ENCODE measurements at regions not wholly inside any gene's neighbourhood (a gene's known extent, or its start where the extent isn't known, plus 50 kb on each side); places are given as distances from the start of the nearest gene placed in this dataset.
"Not testable (repeated sequence)": the region's sequence is repeated elsewhere in the genome, so short reads cannot be mapped to it uniquely, and the experiment has no call there.

DNA sequence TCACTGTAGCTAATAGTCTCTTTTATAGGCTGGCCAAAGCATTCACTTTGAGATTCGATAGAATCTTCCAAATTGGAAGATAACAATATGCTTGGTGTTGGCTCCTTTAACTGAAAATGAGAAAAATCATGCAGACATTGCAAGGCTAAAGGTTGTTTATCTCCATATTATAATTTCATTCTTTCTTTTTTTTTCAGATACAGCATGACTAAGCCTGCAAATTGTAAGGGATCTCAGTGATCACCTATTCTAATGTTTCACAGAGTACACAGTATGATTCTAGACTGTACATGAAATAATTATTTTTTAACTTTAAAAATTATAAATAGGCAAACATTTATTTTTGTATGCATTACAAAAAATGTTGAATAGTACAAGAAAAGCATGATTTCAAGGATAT, 451.7 kb upstream of the DDI1 start:
- no peak for DNase-seq (ENCODE audit: low read depth)

DNA sequence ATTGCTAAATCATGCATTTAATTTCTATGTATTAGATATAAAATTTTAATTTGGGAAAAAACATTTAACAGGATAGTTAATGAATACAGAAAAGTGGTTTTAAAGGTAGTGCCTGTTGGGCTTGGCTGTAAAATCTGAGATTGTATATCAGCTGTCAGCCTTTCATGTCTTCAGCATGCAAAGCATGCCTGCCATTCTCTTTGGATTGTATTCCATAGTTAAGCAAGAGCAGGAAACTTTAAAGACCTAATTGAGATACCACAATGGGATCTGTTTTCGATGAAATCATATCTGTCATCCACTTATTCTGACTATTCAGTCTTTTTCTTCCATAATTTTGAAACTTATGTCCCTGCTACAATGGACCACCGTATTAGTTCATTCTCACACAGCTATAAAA, 451.0 kb upstream of the DDI1 start:
- no peak for DNase-seq (ENCODE audit: low read depth)

DNA sequence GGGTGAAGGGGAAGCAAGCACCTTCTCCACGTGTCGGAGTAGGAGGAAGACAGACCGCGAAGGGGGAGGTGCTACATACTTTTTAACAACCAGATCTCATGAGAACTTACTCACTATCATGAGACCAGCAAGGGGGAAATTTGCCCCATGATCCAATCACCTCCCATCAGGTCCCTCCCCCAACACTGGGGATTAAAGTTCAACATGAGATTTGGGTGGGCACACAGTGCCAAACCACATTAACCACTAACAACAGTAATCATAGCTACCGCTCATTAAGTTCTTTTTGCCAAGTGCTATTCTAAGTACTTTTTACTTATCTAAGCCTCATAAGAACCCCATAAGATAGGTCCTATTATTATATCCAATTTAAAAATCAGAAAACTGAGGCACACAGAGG, 450.5 kb upstream of the DDI1 start:
- no peak for DNase-seq (ENCODE audit: low read depth)

DNA sequence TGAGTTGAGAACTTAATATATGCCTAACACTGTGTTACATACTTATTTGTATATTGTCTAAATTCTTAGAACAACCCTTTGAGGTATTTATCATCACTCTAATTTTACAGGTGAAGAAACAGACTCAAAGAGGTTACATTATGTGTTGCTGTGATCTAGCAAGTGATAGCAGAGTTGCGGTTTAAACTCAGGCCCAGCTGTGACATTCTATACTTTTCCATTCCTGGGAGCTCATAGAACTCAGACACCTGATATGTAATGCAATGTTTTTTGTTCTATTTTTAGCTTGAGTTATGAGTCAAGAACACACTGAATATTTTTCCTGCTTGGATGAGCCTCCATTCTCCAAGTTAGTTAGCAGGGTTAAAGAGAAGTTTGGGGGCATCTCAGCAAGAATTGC, 449.7 kb upstream of the DDI1 start:
- DNase-seq (ENCODE audit: low read depth) = peak; percentile 32

DNA sequence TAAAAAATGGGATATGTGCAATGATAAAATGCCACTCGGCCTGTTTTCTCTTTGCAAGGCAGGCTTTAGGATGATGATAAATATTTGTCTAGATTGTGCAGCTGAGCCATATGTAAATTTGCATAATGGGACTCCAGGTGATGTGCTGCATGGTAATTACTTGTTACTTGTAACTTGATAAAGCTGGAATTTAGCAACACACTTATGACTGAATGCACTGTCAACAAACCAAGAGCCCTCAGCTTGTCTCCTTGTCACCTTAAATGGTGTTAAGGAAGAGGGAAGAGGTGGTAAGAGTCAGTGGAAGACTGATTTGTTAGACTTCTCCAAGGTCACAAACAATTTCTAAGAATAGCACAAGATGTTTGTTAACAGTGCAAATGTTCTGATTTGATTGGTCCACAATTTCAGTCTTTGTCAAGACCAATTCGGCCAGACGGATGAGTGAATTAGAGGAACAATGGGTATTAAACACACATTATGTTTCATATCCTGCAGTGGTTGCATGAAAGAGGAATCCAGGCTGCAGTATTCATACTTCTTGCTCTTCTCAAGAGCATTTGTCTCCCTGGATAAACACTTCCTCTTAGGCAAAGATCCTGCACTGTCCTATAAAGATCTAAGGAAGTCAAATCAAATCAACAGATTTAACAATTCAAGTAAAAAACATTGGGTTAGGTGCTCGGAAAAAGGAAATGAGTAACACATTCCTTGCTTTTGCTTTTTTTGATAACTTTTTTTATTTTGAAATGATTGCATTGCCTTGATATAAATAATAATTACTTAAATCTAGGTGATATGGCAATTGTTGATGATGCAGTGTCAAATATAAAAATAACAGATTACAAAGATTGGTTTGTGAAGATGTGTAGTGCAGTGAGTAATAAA, 448.3 kb upstream of the DDI1 start:
- peak; percentile 59 for DNase-seq (ENCODE audit: low read depth)

DNA sequence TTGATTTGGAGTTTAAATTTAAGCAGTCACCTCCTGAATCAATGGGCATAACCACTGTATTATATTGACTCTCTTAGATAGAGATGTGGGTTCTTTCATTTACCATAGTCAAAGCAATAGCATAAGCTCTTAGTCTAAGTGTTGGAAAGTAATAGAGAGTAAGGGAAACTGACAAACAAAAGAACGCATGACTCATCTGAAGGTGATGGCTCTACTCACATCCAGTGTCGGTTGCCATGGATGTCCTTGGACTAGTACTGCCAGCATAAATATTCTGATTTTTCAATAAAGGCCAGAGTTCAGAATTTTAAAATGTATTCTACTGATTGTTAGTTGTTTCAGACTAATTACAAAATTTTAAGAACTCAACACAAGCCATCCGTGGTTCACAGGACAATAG, 444.9 kb upstream of the DDI1 start:
- no peak for DNase-seq (ENCODE audit: low read depth)

DNA sequence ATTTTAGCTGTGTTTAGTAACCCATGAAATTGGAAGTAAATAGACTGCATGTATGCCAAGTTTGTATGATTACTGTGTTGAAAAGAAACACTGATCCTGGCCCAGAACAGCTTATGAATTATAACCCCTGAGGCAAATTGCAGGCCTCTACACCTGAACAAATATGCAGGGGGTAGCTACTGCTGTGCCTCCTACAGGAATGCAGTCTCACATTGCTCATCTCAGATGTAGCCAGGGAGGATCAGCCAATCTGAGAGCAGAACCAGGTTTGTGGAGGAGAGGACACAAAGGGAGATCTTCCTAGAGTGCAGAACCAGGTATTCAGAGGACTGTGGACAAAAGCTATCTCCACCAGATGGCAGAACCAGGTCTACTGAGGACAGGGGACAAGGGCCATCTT, 442.2 kb upstream of the DDI1 start:
- DNase-seq (ENCODE audit: low read depth) = no peak

DNA sequence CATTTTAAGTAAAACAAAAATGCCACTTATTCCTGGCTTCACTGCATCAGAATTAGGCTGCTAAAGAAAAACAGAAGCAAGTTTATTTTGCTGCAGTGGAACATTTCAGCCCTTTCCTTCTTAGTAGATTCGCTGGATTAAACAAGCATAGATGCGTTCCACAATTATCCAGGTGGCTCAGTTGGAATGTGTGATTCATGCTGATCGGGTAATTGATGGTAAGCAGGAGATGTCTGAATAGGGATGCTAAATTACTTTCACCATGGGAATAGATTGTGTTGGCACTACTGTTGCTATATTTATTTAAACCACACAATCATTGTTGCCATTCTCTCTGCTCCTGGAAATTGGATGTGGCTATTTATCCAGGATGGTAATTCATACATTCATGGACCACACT, 440.1 kb upstream of the DDI1 start:
- DNase-seq (ENCODE audit: low read depth) = no peak

DNA sequence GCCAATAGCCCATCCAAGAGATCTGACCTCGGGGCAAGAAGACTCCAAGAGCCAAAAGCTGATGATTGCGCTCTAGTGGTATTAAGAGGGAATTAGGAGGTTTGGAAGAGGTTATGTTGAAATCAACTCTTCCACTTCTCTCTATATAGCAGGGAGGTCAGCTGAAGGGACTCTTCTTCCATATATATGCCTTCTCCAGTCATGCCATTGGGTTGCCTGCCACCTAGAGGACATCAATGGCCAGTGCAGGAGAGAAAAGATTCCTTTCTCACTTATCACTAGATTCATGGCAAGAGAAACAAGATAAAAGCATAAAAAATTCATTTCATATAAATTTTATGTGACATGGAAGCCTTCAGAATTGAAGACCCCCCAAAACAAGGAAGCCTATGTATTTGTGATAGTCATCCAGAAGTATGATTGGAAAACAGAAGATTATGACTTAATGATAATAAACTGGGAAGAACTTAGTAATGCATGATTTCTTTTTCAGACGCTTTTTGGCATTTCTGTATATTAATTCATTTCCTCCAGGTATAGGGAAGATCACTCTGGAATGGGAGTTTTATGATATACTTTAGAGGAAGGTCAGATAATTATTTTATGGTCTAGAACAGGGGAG, 435.1 kb upstream of the DDI1 start:
- peak; percentile 71 for DNase-seq (ENCODE audit: low read depth)

DNA sequence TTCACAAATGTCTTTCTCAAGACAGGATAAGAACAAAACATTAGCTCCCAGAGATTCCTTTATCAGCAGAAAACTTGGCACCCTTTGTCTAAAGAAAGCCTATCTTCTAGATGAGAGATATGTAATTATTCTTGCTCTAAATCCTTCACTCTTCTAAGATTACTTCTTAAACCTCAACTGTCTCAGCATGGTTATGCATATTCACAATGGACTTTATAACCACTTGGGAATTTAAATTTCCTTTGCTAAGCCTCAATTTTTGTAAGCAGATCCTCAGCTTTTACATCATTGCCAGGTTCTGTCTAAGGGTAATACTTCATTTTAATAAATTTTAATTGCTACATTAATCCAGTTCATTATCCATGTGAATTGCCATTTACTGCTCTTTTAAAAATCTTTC, 433.6 kb upstream of the DDI1 start:
- DNase-seq (ENCODE audit: low read depth) = no peak

DNA sequence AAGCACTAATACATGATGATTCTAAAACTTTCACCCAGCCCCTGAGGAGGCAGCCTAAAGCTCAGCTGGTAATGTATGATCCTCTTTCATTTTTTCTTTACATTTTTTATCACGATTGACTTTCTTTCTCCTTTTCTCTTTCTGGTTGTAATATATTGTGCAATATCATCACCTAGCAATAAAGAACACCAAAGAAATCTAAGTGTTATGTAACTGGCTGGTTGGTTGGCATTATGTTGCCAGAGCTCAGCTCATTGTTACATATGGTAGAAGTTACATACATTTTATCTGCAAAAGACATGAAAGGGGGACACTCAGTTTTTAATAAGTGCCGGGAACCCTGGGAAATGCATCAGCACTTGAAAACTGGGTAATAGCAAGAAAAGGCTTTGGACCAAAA, 432.1 kb upstream of the DDI1 start:
- no peak for DNase-seq (ENCODE audit: low read depth)

DNA sequence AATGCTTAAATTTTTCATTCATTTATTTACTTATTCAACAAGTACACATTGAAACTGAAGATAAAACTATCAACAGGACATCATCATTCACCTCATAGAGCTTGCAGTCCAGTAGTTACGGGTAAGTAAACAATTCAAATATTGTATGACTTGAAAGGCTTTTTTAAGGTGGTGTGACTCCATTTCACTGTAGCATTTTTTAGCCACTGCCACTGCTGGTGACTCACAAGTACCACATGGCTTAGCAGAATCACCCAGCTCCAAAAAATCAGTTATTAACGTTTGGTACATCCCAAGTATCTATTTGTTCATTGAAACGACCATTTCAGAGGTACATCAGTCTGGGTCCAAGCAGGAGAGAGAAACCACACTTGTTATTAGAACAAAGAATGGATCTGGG, 427.9 kb upstream of the DDI1 start:
- DNase-seq (ENCODE audit: low read depth) = peak; percentile 43

DNA sequence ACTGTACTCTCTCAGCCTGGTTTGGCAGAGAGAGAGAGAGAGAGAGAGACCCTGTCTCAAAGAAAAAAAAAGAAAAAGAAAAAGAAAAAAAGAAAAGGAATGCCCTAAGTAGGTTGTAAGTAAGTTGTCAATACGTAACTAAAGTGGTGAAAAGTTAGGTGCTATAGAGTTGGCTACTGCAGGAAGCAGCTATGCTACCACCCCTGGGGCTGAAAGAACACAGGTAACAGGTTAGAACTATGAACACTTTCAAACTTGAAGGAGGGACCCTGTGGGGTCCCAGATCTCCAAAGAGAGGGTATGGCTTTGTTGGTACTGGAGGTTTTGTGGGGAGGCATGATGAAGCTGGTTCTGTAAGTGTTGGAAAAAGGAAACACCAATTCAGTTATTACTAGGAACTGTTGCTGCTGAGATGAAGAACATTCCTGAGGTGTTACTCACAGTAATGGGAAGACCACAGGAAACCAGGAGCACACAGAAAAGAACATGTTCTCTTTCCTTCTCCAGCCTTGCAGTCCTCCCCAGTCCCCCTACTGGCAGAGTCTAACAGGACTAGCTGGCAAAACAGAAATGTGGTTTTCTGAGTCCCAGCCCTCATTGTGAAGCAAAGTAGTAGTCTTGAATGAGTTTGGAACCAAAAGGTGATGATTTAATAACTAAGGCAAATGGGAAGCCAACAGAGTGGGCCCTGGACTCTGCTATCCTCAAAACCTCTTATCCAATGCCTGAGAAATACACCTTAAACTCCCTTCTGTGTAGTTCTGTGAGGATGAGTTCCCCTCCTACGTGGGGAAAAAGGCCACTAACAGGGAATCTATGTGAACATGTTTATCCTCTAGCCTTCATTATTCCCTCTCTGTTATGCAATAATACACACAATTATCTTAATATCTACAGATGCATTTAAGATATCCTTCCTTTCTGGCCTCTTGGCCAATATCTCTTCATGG, 427.0 kb upstream of the DDI1 start:
- peak; percentile 96 for DNase-seq (ENCODE audit: low read depth)

DNA sequence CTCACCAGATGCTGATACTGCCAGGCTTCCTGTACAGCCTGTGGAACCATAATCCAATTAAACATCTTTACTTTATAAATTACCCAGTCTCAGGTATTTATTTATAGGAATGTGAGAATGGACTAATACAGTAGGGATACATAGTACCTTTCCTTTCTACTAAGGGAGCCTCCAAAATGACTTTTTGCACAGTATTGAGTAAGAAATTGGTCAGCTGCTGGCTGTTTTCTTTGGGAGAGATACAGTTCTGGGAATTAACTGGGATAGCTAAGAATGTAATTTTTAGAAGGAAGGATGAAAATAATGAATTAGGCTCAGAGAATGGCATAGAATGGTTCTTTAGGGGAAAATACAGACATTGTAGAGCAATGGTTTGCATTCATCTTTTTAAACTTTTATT, 426.0 kb upstream of the DDI1 start:
- DNase-seq (ENCODE audit: low read depth) = no peak

DNA sequence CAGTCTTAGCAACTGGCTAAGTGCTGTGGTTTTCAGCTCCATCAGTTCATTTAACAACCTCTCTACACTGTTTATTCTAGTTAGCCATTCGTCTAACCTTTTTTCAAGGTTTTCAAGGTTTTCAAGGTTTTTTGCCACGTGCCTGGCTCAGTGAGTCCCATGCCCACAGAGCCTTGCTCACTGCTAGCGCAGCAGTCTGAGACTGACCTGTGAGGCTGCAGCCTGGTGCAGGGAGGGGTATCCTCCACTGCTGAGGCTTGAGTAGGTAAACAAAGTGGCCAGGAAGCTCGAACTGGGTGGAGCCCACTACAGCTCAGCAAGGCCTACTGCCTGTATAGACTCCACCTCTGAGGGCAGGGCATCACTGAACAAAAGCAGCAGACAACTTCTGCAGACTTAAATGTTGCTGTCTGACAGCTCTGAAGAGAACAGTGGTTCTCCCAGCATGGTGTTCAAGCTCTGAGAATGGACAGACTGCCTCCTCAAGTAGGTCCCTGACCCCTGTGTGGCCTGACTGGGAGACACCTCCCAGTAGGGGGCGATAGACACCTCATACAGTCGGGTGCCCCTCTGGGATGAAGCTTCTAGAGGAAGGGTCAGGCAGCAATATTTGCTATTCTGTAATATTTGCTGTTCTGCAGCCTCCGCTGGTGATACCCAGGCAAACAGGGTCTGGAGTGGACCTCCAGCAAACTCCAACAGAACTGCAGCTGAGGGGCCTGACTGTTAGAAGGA, 424.7 kb upstream of the DDI1 start:
- not testable (repeated sequence) for DNase-seq (ENCODE audit: low read depth)

DNA sequence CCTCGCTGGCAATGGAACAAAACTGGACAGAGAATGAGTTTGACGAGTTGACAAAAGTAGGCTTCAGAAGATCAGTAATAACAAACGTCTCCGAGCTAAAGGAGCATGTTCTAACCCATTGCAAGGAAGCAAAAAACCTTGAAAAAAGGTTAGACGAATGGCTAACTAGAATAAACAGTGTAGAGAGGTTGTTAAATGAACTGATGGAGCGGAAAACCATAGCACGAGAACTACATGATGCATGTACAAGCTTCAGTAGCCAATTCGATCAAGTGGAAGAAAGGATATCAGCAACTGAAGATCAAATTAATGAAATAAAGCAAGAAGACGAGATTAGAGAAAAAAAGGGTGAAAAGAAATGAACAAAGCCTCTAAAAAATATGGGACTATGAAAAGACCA, 424.0 kb upstream of the DDI1 start:
- not testable (repeated sequence) for DNase-seq (ENCODE audit: low read depth)

DNA sequence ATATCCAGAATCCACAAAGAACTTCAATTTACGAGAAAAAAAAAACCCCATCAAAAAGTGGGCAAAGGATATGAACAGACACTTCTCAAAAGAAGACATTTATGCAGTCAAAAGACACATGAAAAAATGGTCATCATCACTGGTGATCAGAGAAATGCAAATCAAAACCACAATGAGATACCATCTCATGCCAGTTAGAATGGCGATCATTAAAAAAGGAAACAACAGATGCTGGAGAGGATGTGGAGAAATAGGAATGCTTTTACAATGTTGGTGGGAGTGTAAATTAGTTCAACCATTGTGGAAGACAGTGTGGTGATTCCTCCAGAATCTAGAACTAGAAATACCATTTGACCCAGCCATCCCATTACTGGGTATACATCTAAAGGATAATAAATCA, 419.9 kb upstream of the DDI1 start:
- DNase-seq (ENCODE audit: low read depth) = not testable (repeated sequence)

DNA sequence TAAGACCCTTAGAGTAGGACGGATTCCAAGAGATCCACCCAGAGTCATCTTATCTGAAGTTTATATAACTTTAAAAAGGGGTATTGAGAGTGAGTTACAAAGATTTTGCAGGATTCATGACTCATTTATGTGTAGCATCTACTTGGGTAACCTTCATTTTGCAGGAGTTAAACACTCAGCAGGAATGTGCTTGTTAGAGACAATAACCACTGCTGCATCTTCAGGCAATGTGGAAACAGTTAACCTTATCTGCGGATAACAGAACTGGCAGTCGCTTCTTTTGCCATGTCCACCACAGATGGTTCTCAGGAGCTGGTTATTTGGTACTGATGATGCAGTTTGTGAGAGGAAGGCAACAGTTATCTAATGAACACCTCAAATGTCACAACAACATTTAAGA, 417.9 kb upstream of the DDI1 start:
- DNase-seq (ENCODE audit: low read depth) = no peak

DNA sequence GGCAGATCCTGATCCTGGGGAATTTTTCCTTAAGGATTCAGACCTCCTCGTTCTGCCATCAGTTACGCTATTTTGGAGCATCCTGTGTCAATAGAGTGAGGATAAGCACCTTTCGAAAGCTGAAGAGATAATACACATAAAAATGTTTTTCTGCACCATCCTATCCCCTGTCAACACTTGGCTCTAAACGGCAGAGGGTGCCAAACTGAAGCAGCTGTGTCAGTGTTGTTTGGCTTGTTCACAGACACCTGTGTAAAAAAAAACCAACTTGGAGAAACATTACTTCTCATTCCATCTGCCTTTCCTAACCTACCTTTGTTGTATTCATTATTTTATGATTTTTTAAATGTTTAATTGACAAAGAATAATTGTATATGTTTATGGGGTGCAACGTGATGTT, 417.0 kb upstream of the DDI1 start:
- DNase-seq (ENCODE audit: low read depth) = no peak

DNA sequence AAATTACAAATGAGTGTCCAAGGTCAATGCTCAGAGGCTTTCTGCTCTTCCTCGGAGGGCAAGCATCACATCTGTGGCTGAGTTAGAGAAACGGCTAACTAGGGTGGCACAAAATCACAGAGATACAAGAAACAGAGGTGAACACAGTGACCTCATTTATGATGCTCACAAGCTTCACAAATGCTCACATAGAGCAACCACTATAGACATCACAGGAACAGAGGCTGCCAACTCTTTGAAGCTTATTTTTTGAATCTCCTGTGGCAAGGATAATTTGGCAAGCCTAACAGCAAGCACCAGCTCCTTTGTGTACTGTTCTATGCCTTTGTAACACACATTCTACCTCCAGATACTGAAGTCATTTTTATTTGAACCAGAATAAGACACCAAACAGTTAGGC, 416.5 kb upstream of the DDI1 start:
- no peak for DNase-seq (ENCODE audit: low read depth)

DNA sequence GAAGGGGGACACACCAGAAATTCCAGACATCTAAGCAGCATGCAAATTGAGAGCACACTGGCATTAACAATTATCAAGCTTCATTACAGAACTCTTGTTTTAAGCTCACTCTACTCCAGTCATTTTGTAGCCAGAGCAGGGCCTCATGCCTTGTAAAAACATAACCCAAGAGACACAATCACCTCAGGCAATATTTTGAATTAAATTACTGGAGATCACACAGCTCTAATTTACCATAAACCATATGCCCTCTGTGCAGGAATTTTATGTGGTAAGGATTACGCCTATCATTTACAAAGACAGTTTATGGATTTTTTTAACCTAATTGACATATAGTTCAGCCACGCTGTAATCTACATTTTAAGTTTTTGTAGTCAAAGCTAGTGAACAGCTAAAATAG, 414.1 kb upstream of the DDI1 start:
- no peak for DNase-seq (ENCODE audit: low read depth)

All from HT1080 (cell line).